OCI-LY3 (cell line): ENCODE measurements at regions not wholly inside any gene's neighbourhood (a gene's known extent, or its start where the extent isn't known, plus 50 kb on each side); places are given as distances from the start of the nearest gene placed in this dataset.

Source experiments
- EZH2phosphoT487 ChIP-seq: fragments of 200-600 bp; shearing (Covaris generic); IDR thresholded peaks from 2 replicates; pipeline ENCODE4 v1.6.1; 2018; ENCODE audit warnings: antibody characterized with exemption, mixed run types, low read depth
- TF ChIP-seq, protein P1 (sequence below): fragments of 200-600, 300-600 bp; sonication (generic); IDR thresholded peaks from 2 replicates; pipeline ENCODE4 v1.5.1; 2014; ENCODE audit warnings: antibody characterized with exemption, low read length, low read depth

DNA sequence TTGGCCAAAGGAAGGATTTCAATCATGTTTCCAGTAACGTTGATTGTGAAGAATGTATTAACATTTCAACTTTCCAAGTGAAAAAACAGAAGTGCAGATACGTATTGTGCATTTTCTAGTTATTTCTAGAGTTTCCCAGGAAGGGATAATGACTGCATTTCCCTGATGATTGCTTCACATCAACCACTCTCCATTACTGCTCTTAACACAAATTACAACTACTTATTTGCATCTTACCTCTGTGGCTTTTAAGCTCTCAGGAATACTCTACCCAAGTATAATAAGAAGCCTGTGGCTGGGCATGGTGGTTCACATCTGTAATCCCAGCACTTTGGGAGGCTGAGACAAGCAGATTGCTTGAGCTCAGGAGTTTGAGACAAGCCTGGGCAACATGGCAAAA, 582.5 kb downstream of the ZNF385D start:
- TF ChIP-seq, protein P1, sequence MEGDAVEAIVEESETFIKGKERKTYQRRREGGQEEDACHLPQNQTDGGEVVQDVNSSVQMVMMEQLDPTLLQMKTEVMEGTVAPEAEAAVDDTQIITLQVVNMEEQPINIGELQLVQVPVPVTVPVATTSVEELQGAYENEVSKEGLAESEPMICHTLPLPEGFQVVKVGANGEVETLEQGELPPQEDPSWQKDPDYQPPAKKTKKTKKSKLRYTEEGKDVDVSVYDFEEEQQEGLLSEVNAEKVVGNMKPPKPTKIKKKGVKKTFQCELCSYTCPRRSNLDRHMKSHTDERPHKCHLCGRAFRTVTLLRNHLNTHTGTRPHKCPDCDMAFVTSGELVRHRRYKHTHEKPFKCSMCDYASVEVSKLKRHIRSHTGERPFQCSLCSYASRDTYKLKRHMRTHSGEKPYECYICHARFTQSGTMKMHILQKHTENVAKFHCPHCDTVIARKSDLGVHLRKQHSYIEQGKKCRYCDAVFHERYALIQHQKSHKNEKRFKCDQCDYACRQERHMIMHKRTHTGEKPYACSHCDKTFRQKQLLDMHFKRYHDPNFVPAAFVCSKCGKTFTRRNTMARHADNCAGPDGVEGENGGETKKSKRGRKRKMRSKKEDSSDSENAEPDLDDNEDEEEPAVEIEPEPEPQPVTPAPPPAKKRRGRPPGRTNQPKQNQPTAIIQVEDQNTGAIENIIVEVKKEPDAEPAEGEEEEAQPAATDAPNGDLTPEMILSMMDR = no peak
- TF ChIP-seq EZH2phosphoT487 = no peak
